GM18868 (cell line): ENCODE measurements at regions not wholly inside any gene's neighbourhood (a gene's known extent, or its start where the extent isn't known, plus 50 kb on each side); places are given as distances from the start of the nearest gene placed in this dataset.
A peak's percentile ranks its signal among the peaks of the same experiment; 100 is the strongest.
"Not testable (repeated sequence)": the region's sequence is repeated elsewhere in the genome, so short reads cannot be mapped to it uniquely, and the experiment has no call there.

Experiments used
- ATAC-seq: cut with Tn5 transposase; IDR thresholded peaks from one replicate; pipeline ENCODE4 v1.9.1; 2021; ENCODE audit warnings: mild to moderate bottlenecking, moderate library complexity; ENCODE audit not compliant: unreplicated experiment

DNA sequence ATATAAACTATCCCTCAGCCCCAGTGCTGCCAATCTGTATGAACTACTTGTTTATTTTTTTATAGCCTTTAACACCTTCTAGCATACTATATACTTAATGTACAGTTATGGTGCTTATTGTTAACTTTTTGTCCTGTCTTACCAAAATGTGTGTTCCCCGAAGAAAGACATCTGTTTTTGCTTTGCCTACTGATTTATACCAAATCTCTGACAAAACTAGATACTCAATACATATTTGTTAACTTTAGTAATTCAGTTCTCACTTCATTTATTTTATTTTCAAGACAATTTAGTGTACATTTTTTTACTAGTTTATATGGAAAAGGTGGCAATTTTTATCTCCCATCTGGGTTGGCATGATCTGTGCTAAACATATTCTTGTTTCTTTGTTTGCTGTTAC is 824.3 kb upstream of the ATXN8OS start:
- no peak for ATAC-seq

DNA sequence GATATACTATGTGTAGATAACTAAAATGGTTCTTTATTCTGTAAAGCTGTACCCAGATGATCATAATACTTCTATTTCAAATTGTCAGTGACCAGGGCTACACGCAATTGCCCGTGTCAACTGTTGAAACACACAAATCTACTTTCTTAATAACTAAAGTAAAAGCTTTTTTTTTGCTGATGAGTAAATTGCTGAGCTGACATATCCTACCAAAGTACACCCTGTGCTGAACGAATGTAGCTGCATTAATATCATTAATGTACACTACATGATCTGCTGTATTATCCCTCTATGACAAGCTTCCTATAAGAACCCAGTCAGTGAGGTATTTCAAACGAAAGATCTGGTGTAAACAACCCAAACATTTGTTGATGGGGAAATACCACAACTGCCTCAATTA is 827.2 kb upstream of the ATXN8OS start:
- no peak for ATAC-seq

DNA sequence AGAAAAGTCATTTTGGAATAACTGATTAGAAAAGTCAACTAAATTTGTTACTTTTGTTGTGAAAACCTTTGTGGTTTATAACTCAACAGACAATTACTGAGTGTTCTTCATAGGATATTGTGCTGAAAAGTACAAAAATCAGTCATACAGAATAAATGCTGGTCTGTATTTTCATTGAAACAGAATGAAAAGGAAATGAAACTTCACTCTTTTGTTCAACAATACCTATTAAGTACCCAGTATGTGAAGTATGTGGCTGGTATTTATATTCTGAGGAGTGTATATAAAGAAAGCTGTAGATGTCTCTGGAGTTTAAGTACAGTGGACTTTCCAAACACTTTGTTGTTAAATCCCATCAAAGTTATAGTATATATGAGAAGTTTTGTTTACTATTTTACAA is 828.4 kb upstream of the ATXN8OS start:
- peak; percentile 69 for ATAC-seq

DNA sequence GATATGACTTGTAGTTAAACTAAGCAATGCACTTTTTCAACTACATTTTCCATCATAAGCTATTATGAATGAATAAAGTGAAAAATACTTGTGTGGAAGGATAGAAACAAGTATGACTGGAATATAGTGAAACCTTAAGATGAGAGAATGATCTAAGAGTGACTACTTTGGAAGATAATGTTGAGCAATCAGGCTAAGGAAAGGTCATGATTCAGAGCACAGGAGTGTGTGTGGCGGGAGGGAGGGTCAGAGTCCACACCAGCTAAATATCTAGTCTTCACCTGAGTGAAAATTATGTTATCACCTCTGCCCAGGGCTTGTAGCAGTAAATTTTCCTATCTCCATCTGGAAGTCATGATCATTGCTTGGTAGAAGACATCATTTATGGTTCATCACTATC is 833.4 kb upstream of the ATXN8OS start:
- ATAC-seq, result no peak

DNA sequence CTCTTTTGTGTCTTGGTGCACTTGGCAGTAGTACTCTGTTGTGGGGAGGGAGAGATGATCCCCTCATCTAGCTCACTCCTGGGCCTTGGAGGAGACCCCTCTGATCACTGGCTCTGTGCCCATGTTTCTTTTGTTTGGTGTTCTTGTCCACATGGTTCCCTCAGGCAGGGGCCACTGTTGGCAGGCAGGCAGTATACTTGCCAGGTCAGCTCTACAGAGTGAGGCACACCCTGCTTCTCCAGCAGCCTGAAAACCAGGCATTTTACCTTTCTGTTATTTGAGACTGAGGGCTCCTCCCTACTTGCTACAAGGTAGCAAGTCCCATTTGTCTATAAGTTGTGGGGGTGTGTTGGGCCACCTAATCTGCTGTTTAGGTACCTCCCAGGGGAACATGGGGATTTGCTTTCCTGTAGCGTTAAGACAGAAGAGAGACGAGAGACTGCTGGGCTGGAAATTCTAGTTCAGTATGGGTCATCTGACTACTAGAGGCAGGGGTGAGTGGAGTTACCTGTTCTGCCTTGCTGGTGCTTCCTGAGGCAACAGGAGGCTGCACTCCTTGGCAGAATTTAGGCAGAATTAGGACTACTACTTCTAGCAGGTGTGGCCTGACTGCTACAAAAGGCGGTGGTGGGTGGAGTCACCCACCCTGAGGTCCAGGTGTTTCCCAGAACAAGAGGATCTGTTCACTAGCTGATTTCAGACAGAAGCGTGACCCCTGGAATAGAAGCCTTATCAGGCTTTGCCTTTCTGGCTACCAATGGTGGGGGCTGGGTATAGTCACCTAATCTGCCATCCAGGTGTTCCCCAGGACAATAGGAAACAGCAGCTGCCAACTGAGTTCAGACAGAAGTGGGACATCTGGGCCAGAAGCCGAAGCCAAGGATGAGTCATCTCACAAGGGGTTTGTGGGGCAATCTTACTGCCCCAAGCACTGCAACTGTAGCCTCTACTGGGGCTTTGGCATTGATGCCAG is 843.0 kb upstream of the ATXN8OS start:
- ATAC-seq, result no peak

DNA sequence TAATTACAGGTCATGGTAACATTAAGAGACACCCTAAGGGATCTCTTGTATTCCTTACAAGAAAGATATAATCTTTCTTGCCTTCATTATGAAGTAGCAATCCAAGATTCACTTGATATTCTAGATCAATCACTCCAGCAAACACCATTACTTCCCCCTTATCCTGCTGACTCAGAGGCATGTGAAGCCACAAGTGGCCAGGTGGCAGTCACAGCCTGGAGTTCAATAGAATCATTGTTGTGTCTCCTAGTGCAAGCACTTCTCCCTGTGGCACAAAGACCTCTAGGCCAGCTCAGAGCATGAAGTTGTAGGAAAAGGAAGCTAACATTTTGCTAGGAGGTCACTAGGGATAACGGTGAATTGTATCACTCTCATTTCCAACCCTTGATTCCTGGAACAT is 864.3 kb upstream of the ATXN8OS start:
- ATAC-seq, result no peak

DNA sequence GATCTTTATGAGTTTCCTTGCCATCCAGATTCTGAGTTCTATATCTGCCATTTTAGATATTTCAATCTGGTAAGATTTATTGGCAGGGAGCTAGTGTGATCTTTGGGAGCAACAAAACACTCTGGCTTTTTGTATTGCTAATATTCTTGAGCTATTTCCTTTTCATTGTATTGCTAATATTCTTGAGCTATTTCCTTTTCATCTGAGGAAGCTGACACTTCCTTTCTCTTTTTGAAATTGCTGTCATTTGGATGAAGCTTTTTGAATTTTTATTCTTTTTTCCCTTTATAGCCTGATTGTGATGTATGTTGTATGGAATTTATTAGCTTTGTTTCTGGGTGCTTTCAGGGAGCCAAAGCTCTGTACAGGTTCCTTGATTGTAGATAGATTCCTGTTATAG is 873.5 kb upstream of the ATXN8OS start:
- ATAC-seq, result no peak

DNA sequence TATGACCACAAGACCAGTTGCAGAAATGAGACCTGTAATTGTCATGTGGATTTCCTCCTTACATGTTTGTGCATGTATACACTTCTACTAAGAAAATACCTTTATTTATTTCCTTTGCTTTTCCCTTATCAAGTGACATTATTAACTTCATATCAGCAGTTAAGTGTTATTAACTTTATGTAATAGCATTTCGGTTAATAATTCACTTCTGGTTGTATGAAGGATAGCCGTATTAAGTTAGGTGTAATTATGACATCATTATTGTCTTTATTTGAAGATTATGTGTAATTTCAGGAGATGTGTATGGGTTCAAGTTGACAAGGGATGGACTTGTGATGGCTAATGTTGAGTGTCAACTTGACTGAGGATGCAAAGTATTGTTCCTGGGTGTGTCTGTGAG is 881.2 kb upstream of the ATXN8OS start:
- ATAC-seq, result no peak

DNA sequence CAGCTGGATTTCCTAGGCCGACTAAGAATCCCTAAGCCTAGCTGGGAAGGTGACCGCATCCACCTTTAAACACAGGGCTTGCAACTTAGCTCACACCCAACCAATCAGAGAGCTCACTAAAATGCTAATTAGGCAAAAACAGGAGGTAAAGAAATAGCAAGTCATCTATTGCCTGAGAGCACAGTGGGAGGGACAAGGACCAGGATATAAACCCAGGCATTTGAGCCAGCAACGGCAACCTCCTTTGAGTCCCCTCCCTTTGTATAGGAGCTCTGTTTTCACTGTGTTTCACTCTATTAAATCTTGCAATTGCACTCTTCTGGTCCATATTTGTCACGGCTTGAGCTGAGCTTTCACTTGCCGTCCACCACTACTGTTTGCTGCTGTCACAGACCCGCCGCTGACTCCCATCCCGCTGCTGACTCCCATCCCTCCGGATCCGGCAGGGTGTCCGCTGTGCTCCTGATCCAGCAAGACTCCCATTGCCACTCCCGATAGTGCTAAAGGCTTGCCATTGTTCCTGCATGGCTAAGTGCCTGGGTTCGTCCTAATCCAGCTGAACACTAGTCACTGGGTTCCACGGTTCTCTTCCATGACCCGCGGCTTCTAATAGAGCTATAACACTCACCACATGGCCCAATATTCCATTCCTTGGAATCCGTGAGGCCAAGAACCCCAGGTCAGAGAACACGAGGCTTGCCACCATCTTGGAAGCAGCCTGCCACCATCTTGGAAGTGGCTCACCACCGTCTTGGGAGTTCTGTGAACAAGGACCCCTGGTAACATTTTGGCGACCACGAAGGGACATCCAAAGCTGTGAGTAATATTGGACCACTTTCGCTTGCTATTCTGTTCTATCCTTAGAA is 885.8 kb upstream of the ATXN8OS start:
- ATAC-seq, result not testable (repeated sequence)

DNA sequence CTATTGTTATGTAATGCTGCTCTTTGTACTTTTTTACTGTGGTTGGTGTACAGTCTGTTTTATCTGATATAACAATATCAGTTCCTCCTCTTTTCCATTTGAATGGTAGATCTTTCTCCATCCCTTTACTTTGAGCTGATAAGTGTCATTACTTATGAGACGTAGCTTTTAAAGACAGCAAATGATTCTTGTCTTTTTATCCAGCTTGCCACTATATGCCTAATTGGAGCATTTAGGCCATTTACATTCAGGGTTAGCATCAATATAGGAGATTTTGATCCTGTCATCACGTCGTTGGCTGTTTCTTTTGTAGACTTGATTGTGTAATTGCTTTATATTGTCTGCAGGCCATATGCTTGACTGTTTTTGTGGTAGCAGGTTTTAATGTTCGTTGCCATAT is 894.2 kb upstream of the ATXN8OS start:
- ATAC-seq, result no peak

DNA sequence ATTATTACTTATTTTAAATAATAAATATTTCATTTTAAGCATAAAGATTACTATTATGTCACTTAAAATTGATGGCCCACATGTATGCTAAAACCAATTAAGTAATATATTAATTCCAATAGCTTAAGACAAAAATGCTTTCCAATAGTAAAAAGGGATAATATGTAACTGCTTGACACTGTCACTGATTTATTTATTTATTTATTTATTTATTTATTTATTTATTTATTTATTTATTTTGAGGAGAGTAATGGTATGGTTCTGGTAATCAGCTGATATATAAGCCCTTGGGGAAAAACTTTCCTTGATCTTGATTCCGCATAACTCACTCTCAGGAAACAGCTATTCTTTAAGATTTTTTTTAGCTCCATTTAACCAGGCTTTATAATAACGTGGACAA is 903.0 kb upstream of the ATXN8OS start:
- no peak for ATAC-seq

DNA sequence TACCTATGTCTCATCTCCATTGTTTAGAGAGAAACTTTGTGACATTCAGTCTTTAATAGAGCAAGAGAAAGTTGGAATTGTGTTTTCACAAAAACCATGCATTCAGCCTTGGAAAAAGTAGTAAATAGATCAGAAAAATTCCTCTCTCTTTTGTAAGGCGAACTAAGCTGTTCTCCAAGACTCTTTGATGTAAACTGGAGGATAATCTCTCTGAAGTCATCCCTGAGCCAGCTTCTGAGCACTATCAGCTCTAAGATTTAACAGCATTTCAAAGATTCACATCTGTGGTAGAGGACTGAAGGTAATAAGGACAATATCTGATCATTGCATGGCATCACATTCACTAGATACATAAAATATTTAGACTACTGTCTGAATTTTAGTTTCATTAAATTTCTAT is 904.6 kb upstream of the ATXN8OS start:
- no peak for ATAC-seq

DNA sequence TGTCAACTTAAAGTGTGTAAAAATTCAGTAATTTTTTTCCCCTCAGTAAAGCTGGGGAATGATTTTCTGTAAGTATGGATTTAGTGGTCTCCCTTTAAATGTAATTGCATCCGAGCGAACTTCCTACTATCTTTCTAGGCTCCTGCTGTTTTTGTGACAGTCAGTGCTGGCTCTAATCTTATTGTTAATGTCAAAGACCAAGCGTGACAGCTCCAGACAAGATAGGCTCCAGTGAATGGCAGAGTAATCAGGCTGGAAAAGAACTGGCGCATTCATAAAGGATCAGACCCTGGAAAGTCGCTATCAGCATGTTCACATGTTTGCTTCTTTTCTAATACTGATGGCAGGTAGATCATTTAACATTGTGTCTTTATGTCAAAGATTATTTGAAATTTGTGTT is 908.0 kb upstream of the ATXN8OS start:
- no peak for ATAC-seq

DNA sequence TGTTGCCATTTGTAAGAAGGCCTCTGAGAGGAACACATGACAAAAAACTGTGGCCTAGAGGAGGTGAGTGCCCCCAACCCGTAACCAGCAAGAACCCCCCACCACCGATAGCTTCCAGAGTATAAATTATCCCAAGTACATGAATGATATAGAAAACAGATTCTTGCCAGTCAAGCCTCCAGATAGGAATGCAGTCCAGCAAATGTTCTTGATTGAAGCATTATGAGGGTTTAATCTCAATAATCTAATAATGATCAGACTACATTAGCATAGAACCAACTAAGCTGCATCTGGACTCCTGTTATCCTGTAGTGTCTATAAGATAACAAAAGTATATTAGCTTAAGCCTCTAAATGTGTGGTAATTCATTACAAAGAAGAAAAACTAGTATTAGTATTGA is 908.9 kb upstream of the ATXN8OS start:
- ATAC-seq, result no peak

DNA sequence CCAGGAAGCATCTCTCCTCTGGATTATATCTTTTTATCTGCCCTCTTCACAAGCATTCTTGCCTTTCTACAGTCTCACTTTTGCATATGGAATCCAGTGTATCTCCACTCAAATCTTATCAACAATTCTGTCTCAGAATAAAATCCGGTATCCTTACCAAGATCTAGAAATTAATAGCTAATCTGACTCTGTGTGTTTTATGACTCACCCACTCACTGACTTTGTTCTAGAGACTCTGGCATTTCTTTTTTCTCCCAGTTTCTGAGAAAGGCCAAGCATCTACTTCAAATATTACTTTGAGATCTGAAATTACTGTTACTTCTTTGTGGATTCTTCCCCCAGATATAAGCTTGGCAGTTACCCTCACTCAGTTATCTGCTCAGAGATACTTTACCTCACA is 913.5 kb upstream of the ATXN8OS start:
- no peak for ATAC-seq

DNA sequence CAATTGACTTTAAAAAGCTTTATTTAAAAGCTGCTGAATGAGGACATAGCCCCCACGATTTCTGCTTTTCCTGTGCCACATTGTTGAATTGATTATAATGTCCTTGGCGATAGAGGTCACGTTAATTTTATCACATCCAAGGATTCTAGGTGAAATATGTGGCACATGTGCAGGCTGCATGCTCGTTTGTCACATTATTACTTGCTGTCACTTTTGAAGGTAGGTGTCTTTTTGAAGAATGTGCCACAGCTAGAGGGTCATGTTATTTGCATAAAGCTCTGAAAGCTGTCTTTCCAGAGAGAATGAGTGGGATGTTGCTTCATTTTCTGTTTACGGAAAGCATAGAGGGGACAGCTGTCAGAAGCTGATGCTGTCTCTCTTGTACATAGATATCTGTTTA is 927.6 kb upstream of the ATXN8OS start:
- no peak for ATAC-seq

DNA sequence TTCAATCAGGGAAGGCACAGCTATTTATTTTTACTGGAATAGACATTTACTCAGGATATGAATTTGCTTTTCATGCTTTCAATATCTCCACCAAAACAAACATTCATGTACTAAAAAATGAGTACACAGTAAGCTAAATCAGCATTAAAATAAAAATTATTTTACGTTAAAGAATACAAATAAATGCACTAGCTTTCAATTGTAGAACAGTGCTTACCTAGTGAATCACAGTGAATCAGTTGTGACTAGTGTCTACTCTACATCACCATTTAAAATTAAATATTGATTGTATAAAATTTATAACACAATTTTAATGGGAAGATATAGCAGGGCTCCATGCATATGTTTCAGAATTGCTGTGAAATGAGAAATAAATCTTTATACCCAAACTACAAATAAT is 929.6 kb upstream of the ATXN8OS start:
- ATAC-seq, result no peak

DNA sequence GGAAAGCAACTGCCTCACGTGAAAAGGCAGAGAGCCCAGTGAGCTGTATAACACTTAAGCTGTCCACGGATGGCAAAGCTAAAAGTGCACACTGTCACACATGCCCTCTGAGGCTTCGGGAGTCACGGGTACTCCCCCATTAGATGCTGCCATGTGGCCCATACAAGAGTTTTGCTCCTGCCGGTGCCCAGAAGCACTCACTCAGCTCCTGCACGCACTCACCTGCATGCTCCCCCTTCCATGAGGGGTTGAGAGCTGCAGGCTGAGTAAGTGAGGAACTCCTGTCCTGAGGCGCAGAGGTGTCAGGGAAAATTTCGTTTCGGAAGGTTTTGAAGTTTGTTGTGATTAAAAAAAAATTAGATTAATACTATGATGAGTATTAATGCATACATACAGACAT is 939.2 kb upstream of the ATXN8OS start:
- ATAC-seq, result no peak

DNA sequence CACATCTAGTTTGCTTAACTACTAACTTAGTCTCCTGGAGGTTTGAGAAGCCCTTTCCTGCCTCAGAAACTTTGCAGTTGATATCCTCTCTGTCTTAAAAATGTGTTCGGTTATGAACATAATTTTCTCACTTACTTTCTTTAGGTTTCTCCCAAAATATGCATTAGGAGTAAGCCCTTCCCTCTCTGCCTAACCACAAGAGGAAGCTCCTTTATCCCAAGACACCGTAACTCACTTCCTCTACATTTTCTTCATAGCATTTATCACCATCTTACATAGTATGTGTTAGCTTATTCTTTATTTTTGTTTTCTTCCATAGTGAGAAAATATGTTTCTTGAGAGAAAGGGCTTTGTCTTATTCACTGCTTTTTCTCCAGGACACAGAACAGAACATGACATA is 952.5 kb upstream of the ATXN8OS start:
- no peak for ATAC-seq

DNA sequence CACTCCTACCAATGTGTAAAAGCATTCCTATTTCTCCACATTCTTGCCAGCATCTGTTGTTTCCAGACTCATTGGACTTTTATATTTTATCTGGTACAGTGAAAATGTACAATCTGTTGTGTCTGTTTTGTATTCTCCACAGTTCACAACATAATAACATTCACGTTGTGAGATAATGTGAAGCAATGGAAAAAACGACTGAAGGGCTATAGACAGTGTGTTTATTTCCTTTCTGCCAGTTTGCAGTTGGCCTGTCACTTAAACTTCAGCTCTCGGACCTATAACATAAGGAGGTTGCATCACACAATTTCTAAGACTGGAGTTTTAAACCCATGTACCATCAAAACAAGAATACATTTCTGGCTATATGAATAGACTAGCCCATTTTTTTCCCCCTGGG is 965.5 kb upstream of the ATXN8OS start:
- ATAC-seq, result no peak

DNA sequence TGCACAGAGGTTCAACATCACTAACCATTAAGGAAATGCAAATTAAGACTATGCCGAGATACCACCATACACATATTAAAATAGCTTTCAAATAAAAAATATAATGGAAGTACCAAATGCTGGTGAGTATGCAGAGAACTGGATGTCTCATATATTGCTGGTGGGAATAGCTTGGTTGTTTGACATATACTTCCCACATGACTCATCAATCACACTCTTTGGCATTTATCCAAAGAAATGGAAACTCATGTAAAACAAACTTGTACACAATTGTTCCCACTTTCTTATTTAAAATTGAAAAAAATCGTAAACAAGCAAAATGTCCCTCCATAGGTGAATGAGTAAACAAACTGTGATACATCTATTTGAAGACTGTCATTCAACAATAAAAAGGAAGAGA is 982.6 kb upstream of the ATXN8OS start:
- no peak for ATAC-seq
